Uterus (tissue), 3 donors: ENCODE measurements at regions not wholly inside any gene's neighbourhood (a gene's known extent, or its start where the extent isn't known, plus 50 kb on each side); places are given as distances from the start of the nearest gene placed in this dataset.

ENCODE experiments used
- DNase-seq, 2 donors: peaks; one replicate each; pipeline ENCODE4 v3.0.0-alpha.2; 2019 to 2020
- H3K27ac ChIP-seq, 2 donors: fragments of 200-600 bp; sonication (generic); 1 replicate in 1 of 2; 2 replicates in 1 of 2; pipeline ENCODE4 v1.5.1; 2016 to 2018
- H3K27me3 ChIP-seq, 2 donors: fragments of 200-600 bp; sonication (generic); one replicate each; pipeline ENCODE4 v1.5.1; 2018 to 2019; ENCODE audit warnings: control low read depth in 1 of 2
- H3K36me3 ChIP-seq, 2 donors: fragments of 200-600 bp; sonication (generic); one replicate each; pipeline ENCODE4 v1.5.1; 2019; ENCODE audit warnings: control low read depth in 1 of 2
- H3K4me1 ChIP-seq, 2 donors: fragments of 200-600 bp; sonication (generic); one replicate each; pipeline ENCODE4 v1.5.1; 2018 to 2019; ENCODE audit warnings: control low read depth in 1 of 2
- H3K4me3 ChIP-seq, 2 donors: fragments of 200-600 bp; sonication (generic); 1 replicate in 1 of 2; 2 replicates in 1 of 2; pipeline ENCODE4 v1.5.1; 2018 to 2019; ENCODE audit warnings: mild to moderate bottlenecking in 1 of 2
- H3K9me3 ChIP-seq, 2 donors: fragments of 200-600 bp; sonication (generic); one replicate each; pipeline ENCODE4 v1.5.1; 2019; ENCODE audit warnings: control low read depth in 1 of 2
- POLR2A ChIP-seq, 2 donors: fragments of 450-650 bp; IDR thresholded peaks; one replicate each; pipeline ENCODE4 v1.6.1; 2016; ENCODE audit warnings: antibody characterized with exemption in 2 of 2, mild to moderate bottlenecking in 1 of 2, moderate library complexity in 1 of 2
- intact Hi-C: fragments of 100-400 bp; cut with DNase I; formaldehyde crosslinking; loops from one replicate; pipeline ENCODE4 v1.15.1; 2023; ENCODE audit warnings: low total_unique reads
- TF ChIP-seq, protein P1 (sequence below), 4 experiments: fragments of 200-600 bp in 2 of 4; fragments of 450-650 bp in 2 of 4; sonication (generic) in 2 of 4; IDR thresholded peaks; one replicate each; pipeline ENCODE4 v1.5.1; 2016 to 2019; ENCODE audit warnings: antibody characterized with exemption in 4 of 4, mild to moderate bottlenecking in 2 of 4, moderate library complexity in 1 of 4
- donor health status: DM: yes; HTN: yes; CAD: no.

- Histone ChIP-seq H3K4me1 (no peaks in the 10 kb centered on the region), H3K27ac (no peak overlapping the region), H3K4me3 (no peak overlapping the region), H3K27me3 (no peaks in the 10 kb centered on the region), H3K9me3 (no peaks in the 10 kb centered on the region), H3K36me3 (no peaks in the 10 kb centered on the region)
- no peak for DNase-seq
- TF ChIP-seq, protein P1, sequence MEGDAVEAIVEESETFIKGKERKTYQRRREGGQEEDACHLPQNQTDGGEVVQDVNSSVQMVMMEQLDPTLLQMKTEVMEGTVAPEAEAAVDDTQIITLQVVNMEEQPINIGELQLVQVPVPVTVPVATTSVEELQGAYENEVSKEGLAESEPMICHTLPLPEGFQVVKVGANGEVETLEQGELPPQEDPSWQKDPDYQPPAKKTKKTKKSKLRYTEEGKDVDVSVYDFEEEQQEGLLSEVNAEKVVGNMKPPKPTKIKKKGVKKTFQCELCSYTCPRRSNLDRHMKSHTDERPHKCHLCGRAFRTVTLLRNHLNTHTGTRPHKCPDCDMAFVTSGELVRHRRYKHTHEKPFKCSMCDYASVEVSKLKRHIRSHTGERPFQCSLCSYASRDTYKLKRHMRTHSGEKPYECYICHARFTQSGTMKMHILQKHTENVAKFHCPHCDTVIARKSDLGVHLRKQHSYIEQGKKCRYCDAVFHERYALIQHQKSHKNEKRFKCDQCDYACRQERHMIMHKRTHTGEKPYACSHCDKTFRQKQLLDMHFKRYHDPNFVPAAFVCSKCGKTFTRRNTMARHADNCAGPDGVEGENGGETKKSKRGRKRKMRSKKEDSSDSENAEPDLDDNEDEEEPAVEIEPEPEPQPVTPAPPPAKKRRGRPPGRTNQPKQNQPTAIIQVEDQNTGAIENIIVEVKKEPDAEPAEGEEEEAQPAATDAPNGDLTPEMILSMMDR (IDR thresholded peaks at IDR 0.05) = no peak
- intact Hi-C loops = no loop called here
Observed at GRCh38 chr14:98728836-98729235, 543.2 kb downstream of the BCL11B start.

GRCh38 chr14:98731286-98731685 is 540.7 kb downstream of the BCL11B start:
- Histone ChIP-seq H3K27ac (no peak overlapping the region), H3K27me3 (no peaks in the 10 kb centered on the region), H3K36me3 (no peaks in the 10 kb centered on the region), H3K4me1 (no peaks in the 10 kb centered on the region), H3K9me3 (no peaks in the 10 kb centered on the region), H3K4me3 (no peak overlapping the region)
- no peak for DNase-seq
- intact Hi-C loops = no loop called here
- TF ChIP-seq, protein P1 (IDR thresholded peaks at IDR 0.05) = no peak
- no peak for TF ChIP-seq POLR2A (IDR thresholded peaks at IDR 0.05)

DNA sequence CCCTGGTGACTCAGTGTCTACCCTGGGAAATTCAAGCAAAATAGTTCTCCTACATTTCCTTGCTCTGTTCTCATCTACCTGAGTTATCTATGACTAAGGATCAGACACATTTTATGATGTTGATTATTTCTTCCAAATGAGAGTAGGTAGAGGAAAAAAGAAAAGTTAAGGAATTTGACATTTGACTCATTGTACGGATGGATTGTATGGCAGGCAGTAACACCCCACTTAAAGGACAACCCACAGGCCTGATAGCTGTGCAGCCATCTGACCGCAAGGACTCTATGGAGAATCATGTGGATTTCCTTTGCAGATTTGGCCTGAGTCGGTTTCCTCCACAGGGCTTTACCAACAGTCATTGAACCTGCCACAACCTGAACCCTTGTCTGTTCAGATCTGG is 540.3 kb downstream of the BCL11B start:
- no peaks in the 10 kb centered on the region for H3K27me3 ChIP-seq
- no peak overlapping the region for H3K4me3 ChIP-seq
- no peak for TF ChIP-seq POLR2A (IDR thresholded peaks at IDR 0.05)
- TF ChIP-seq, protein P1 (IDR thresholded peaks at IDR 0.05) = no peak
- H3K36me3 ChIP-seq = no peaks in the 10 kb centered on the region
- no peak overlapping the region for H3K27ac ChIP-seq
- no peak for DNase-seq
- intact Hi-C loops = no loop called here
- no peaks in the 10 kb centered on the region for H3K9me3 ChIP-seq
- H3K4me1 ChIP-seq = no peaks in the 10 kb centered on the region

DNA sequence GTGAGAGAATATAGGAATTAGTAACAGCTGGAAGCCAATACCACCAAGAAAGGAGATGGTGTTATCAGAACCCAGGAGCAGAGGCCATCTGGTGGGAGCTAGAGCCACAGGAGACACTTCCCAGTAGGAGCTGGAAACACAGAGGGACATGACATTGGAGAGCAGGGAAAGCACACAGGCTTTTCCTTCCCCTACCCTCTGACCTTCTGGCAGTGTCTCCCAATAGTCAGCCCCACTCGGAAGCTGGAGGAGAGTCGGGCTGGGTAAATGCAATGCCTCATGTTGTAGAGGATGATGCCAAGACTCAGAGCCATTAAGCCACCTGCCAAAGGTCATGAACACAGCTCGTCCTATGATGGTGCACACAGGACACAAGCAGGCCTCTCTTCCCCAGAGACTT is 538.5 kb downstream of the BCL11B start:
- Histone ChIP-seq H3K4me3 (no peak overlapping the region), H3K27ac (no peak overlapping the region), H3K27me3 (no peaks in the 10 kb centered on the region), H3K9me3 (no peaks in the 10 kb centered on the region), H3K4me1 (no peaks in the 10 kb centered on the region), H3K36me3 (no peaks in the 10 kb centered on the region)
- TF ChIP-seq POLR2A (IDR thresholded peaks at IDR 0.05) = no peak
- TF ChIP-seq, protein P1 (IDR thresholded peaks at IDR 0.05) = no peak
- DNase-seq = no peak
- intact Hi-C loops = no loop called here

- intact Hi-C loops = no loop called here
- Histone ChIP-seq H3K4me1 (no peaks in the 10 kb centered on the region), H3K27me3 (no peaks in the 10 kb centered on the region), H3K4me3 (no peak overlapping the region), H3K9me3 (no peaks in the 10 kb centered on the region), H3K36me3 (no peaks in the 10 kb centered on the region), H3K27ac (no peak overlapping the region)
- TF ChIP-seq, protein P1 (IDR thresholded peaks at IDR 0.05) = no peak
- no peak for TF ChIP-seq POLR2A (IDR thresholded peaks at IDR 0.05)
- DNase-seq = no peak
Observed at GRCh38 chr14:98736701-98737338, 535.2 kb downstream of the BCL11B start.
